Kidney tubule cell (primary cell): ENCODE measurements at regions not wholly inside any gene's neighbourhood (a gene's known extent, or its start where the extent isn't known, plus 50 kb on each side); places are given as distances from the start of the nearest gene placed in this dataset.

Source experiments
- DNase-seq: peaks from one replicate; pipeline ENCODE4 v3.0.0-alpha.2; 2018; ENCODE audit warnings: low spot score

DNA sequence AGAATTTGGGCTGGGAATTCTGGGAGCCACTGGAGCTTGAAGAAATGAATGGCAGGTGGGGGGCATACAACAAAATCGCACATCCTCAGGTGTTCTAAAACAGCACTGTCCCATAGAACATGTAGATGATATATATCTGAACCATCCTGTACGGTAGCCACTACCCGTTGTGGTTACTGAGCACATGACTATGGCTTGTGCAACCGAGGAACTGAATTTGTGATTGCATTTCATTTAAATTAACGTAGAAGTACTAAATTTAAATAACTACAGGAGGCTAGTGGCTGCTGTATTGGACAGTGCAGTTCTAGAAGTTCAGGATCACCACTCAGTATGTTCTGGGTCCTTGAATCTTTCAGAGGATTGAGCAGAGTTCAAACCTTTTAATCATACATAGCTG is 172.4 kb downstream of the PHETA1 start:
- DNase-seq = no peak

DNA sequence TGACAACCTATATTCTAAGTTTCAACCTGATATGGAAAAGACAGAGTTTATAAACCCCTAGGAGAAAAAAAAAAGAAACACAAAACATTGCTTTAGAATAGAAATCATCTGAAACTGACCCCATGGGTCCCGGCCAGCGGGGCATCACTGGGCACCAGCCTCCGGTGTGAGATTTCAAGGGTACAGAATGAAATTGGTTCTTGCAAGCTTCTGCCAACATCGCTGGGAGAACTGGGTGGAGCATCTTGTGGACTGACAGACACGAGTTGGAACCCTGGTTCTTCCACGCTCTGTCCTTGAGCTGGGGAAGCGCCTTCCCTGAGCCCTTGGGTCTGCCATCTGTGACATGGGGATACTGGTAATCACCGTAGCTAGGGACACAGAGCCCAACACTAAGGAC is 173.6 kb downstream of the PHETA1 start:
- DNase-seq = no peak

DNA sequence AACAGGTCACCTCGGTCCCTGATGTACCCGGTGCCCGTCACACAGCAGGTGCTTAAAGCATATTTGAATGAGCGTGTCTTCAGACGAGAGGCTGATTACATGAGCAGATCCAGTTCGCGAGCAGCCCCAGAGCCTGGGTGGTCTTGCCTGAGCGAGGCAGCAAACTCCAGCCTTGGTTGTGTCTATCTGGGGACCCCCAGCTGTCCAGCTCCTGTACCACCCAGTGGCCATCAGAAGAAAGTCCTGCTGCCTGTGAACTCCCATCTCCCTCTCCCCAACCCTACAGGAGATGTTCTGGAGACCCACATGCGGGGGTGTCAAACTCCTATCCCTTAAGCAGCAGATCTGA is 174.2 kb downstream of the PHETA1 start:
- no peak for DNase-seq

DNA sequence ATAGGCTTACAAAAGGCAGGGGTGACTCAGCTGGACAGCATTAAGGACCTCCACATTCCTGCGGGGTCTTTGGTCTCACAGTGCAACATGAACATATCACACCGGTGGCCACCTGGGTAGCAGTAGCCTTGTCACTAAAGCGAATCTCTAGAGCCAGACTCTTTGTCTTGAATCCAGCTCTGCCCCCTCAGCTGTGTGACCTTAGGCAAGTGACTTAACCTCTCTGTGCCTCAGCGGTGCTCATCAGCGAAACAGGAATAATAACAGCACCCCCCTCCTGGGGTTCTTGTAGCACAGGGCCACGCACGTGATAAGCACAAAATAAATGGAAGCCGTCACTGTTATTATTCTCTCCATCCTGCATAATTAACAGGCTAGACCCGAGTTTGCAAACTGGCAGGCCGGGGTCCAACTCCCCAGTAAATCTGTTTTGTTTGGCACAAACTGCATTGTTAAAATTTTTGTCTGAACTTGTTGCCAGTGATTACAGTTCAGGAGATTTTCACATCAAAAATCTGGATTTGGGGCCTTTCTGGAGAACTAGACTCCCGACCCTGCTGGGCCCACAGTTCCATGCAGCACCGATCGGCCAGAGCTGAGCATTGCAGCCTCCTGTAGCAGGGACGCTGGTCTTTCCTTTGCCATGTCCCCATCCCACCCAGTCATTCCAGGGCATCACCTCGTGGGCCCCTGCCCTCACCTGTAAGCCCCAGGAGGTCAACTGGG is 174.8 kb downstream of the PHETA1 start:
- DNase-seq = no peak

DNA sequence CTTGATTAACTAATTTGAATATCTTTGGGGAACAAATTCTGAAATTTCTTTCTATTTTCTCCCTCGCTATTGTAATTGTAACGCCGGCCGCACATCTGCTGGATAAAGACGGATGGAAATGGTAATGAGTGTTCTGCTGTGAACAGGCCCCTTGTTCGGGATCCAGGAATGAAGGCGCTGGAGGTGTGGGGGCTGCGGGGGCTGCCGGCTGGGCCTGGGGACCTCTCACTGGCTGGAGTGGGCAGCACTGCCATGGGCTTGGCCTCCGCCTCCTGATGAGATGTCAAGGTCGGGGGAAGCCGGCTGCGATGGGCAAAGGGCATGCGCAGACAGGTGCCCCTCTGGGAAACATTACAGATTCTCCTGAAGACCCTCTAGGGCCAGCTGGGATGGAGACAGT is 175.4 kb downstream of the PHETA1 start:
- no peak for DNase-seq

DNA sequence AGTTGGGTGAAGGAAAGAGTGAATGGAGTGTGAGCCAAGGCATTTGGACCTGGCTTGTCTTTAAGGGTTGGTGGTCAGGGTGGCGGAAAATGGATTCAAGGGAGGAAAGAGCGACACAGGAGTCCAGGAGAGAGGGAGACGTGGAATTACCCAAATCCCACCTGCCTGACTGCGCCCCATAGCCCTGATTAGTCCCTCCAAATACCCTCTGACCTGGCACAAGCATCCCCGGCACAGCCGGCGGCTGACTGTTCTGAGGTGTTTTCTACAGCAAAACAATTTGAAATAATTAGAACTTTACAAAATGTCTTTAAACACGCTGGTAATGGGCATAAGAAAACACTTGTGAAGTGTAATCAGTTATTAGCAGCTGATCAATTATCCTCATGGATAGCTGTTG is 175.8 kb downstream of the PHETA1 start:
- no peak for DNase-seq

DNA sequence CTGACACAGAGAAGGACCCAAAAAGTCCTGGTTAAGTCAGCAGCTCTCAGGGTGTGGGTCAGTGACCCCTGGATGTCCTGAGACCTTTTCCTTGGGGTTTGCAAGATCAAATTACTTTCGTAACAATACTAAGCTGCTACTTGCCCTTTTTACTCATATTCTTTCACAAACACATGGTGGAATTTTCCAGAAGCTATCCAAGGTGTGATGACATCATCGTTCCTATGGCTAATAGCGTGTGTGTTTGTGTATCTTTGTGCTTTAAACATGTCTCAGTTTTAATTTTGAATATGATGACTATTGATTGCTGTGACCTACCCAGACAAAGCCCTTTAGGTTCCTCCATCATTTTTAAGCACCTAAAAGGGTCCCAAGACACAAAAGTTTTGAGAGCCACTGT is 176.2 kb downstream of the PHETA1 start:
- no peak for DNase-seq

DNA sequence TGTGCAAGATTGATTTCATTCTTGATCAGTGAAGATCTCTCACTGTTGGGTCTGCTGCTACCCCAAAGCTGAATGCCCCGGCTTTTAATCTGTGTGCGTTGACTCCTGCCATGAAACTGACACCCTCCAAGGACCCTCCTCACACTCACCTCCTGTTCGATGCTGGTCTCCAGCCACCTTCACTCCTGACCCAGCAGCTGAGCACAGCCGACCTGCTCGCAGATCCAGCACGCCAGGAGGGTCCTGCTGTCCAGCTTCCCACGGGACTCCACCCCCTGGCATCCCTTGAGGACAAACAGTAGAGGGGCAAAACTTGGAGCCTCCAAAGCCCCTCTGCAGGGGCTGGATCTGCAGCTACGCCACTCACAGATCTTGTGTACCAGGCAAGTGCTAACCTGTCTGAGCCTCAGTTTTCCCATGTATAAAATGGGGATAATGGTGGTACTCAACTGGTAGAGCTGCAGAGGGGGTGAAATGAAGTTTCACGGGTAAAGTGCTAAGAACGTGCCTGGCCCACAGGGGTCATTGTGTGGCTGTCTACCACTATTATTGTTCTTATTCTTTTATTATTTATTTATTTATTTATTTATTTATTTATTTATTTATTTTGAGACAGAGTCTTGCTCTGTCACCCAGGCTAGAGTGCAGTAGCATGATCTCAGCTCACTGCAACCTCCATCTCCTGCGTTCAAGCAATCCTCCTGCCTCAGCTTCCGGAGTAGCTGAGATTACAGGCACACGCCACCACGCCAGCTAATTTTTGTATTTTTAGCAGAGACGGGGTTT is 178.0 kb downstream of the PHETA1 start:
- DNase-seq = no peak

DNA sequence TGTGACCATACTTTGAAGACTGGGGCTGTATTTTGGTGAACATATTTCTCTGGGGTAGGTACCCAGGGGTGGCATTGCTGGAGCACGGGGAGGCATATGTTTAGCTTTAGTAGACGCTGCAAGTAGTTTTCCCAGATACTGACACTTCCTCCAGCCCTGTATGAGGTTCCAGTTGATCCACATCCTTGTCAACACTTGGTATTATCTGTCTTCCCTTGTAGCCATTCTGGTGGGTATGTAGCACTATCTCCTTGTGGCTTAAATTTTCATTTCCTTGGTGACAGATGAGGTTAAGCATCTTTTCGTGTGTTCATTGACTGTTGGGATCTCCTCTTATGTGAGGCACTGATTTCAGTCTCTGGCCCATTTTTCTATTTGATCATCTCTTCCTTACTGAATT is 179.1 kb downstream of the PHETA1 start:
- DNase-seq = no peak

DNA sequence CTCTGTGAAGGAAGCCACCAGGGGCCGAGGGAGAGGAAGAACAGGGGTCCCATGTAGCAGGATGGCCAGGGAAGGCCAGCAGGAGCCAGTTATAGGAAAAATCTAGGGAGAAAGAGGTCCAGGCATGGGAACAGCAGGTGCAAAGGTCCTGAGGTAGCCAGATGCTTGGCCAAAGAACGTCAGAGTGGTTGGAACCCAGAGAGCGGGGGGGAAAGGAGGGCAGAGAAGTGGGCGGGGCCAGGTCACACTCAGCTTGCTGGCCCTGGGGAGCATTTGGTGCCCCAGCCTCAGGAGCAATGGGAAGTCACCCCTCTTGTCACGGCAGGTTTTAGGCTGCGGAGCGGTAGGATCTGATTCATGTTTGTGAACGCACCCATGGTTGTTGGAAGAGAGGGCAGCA is 180.5 kb downstream of the PHETA1 start:
- DNase-seq = no peak

DNA sequence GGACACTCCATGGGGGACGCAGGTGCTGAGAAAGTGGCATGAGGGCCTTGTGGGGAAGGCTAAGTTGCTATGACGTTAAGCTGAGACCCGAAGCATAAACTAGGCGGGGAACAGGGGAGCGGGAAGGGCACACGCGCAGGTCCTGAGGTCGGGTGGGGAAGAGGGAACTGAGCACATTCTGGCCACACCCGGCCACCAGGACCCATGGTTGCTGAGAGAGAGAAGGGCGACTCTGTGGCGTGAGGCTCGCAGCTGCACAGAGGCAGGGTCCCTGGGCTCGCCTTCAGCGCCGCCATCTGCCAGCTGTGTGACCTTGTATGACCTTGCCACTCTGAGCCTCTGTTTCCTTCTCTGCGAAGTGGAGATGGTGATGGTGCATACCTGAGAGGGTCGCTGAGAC is 182.5 kb downstream of the PHETA1 start:
- DNase-seq = no peak

DNA sequence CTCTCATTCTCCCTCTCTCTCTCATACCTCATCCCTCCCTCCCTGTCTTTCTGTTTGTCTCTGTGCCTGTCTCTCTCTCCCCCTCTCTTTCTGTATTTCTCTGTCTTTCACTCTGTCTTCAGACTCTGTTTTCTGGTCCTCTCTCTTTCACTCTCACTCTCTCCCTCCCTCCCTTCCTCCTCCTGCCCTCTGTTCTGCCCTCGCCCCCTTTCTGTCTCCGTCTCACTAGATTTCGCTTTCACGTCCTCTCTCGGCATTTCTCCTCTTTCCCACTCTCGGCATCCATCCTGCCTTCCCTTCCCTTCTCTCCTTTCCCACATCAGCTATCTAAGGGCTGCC is 183.0 kb downstream of the PHETA1 start:
- DNase-seq = no peak

DNA sequence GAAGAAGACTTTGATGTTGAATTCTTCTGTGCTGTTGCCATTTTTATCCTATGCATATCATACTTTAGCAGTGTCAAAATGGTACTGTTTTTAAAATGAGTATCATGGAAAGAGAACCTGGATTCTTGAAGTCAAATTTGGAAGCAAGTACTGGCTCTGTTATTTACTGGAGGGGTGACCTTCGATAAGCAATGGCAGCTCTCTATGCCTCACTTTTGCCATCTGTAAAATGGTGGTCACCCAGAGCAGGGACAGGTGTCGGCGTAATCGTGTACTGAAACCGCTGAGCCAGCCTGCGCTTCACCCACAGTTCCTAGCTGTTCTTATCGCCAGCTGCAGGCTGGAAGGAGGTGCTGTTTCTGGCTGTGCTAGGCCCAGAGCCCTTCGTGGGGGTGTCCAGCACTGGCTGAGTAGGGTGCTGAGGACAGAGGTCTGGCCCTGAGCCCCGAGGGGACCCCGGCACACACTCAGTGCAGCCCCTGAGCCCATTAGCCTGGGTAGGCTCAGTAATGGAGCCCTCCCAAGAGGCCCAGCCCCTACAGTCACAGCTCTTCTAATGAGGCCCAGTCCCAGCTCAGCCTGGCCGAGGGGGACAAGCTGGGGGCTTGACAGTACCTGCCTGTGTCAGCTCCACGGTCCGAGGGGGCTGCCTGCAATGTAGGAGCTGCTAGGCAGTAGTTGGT is 183.5 kb downstream of the PHETA1 start:
- no peak for DNase-seq

DNA sequence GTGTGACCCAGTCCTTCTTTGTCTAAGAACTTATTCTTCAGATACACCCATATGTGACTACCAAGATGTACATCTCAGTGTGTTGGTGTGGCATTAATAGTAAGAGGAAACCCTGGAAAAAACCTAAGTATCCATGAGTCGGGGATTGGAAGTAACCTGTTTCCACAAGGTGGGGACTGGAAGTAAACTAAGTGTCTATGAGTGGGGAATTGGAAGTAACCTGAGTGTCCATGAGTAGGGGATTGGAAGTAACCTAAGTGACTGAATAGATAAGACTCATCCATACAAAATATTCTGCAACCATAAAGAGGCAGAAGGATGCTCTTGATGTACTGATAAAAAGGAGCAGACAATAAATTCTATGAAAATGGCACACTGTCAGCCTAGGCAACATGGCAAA is 184.7 kb downstream of the PHETA1 start:
- no peak for DNase-seq

DNA sequence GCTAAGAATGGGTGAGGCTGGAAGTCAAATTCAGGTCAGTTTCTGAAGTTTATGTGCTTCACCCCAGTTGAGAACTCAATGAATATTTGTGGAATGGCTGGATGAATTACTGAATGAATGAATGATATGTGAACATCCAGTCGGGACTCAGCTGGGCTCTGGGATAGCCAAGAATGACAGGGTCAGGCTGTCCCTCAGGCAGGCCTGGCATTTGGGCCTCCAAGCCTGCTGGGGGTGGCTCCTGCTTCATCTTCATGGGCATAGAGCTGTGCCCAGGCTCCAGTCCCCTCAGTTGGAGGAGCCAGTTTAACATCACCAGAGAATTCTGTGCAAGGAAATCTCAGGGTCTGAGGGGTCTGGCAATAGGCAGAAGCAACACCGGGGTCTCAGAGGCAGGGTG is 185.8 kb downstream of the PHETA1 start:
- no peak for DNase-seq

DNA sequence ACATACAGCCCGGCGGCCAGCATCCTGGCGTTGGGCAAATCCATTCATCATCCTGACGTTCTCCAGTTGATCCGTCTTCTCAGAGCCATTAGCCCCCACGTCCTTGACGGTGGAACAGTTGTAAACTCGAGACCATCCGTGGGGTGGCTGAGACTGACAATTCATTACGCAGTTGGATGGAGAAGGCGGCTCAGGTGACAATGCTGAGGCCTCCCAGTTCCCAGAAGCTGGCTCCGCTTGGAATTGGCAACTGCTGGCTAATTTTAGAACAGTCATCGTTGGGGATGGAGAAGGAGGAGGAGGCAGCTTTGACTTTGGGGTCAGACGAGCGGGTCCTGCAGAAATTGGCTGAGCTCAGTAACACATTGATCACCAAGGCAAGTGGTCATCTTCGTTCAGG is 186.5 kb downstream of the PHETA1 start:
- DNase-seq = no peak

DNA sequence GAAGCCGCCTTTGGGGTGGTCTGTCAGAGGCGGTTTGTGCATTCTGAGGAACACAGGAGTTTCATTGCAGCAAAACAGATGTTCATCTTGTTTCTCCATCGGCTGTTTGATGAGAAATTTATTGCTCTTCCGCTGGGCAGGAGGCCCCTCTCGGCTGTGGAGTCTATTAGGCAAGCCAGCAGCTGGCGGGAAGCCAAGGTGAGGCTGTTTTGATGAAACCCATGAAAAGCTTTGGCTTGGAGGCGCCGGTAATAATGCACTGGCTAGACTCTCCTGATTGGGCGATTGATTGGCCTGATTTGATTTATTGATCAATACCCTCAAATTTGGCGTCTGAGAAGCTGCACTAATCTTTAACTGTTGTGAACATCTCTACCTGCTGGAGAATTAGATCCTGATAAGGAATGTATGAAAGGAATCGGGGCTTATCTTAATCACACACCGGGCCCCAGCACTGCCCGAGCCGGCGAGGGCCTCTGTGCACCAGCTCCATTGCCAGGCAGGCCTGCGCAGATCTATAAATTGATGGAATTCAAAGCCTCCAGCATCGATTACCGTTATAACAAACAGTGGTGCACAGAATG is 187.7 kb downstream of the PHETA1 start:
- no peak for DNase-seq

DNA sequence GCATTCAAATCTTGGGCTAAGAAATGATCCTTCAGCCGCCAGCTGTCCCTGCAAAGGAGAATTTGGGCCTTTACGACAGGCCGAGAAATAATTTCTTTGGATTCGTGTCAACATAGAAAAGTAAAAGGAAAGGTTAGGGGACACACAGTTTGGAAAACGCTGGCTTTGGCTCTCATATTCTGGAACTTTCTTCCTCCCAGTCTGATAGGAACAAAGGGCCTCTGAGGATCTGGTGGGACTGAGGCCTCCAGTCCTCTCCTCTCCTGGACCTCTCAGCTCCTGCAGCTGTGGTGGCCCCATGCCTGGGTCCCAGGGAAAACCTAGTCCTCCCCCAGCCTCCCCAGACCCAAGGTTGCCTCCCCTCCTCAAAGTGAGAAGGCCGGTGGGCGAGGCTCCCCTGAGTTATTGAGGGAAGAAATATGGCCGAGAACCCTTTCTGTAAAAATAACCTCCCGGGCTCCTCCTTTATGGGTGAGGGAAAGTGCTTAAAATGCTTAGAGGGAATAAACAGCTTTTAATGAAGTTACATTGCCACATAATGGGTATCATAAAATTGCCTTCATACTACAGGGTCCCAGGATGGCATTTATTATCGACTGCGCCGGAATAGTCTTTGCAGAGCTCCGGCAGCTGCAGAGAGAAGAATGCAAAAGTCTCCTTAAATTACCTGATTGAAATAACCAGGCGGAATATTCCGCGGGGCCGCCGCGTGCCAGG is 188.3 kb downstream of the PHETA1 start:
- DNase-seq = no peak

DNA sequence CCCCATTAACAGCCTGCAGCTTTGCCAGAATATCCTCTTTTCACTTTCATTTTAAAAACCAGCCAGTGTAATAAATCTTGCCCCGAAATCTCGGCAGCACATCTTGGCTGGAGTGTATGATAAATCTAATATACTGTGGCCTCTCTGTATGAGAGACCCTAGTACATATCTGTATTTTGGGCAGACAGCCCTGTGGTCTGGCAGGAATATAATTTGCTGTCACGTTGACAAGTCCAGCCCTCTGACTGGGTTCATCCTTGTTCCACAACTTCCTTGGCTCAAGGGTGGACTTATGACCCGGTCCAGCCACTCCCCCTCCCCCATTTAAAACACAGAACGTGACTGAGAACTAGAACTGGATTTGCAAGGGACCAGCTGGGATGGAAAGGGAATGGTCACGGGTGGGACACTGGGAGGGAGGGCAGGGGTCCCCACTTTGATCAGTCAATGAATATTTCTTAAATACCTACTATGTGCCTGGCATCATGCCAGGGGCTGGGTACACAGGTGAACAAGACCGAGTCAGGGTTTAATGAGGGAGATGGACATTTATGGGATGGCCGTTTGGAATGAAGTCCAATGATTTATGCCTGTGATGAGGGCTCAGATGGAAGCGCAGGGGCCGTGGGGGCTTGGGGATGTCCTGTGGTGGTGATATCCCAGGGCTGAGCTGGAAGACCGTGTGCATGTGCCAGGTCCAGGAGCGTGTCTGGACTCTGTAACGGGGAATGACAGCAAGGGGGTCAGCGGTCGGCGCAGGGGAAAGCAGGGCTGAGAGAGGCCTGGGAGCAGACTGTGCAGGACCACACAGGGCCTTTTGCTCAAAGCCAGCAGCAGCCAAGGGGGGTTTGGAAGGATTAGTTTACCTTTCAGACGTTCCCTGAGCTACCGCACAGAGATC is 190.5 kb downstream of the PHETA1 start:
- DNase-seq = no peak

DNA sequence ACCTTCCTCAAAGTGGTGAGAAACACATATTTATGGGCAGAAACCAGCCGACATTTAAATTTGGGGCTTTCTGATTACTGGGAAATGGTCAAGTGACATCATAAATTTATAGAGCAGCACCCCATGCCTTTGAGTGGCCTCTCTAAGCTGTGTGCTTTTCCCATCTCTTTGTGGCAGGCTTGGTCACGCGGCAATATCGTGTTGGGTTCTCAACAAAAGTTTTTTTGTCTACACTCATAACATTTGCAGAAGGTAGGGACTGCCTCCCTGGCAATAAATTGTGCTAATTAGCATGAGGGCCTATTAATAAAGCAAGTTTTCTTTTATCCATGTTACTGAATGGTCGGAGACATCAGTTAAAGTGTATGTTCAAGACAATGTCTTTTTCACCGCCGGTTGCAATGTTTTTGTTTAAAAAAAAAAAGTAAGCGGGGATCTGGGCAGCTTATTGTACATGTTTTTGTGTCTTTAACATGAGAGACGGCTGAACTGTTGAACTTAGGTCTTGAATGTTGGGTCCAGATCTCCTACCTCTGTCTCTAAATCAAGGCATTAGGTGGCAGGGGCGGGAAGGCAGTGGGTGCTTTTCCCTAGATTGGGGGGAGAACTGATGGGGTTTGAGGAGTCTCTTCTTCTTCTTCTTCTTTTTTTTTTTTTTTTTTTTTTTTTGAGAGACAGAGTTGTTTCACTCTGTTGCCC is 193.3 kb downstream of the PHETA1 start:
- DNase-seq = no peak

DNA sequence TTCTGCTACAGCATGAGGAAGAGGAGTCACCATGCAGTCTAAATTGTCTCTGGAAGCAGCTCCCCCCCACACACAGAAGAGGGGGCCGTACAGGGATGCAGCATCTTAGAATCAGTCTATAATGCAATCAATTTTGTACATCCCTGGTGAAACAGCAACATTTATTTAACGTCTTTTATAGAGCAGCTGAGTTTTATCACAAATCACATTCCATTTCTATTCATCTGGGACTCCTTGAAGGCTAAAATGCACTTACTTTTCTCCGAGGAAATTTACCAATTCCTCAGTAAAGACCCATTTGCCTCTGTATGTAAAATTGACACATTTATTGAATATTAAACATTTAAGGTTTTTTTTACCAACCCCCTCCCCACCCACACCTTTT is 193.9 kb downstream of the PHETA1 start:
- no peak for DNase-seq
